Upper lobe of left lung (tissue), 4 donors: ENCODE measurements at regions not wholly inside any gene's neighbourhood (a gene's known extent, or its start where the extent isn't known, plus 50 kb on each side); places are given as distances from the start of the nearest gene placed in this dataset.

Experiments
- POLR2A ChIP-seq, 4 donors: fragments of 450-650 bp; IDR thresholded peaks; one replicate each; pipeline ENCODE4 v1.5.1; 2016 to 2017; ENCODE audit warnings: antibody characterized with exemption in 4 of 4, mild to moderate bottlenecking in 2 of 4
- TF ChIP-seq, protein P1 (sequence below), 6 experiments: fragments of 450-650 bp in 4 of 6; fragments of 200-600 bp in 2 of 6; sonication (generic) in 2 of 6; IDR thresholded peaks; one replicate each; pipeline ENCODE4 v1.5.1; 2016 to 2019; ENCODE audit warnings: antibody characterized with exemption in 6 of 6

DNA sequence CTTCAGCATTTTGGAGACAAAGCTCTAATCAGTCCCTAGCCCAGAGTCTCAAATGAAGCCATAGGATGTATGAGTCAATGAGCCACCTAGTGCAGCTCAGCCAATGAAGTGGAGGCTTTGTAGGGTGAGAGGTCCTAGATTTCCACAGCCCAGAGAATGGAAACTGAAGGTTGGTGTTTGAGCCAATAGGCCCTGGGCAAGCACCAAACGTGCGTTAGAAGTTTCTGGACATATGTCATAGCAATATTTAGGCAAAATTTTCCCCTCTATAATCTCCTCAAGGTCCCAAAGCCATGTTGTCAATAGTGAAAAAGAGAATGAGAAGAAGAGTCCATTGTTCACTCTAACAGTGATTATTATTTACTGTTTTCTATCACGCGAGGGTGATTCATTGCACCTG is 361.3 kb downstream of the PLPP3 start:
- TF ChIP-seq, protein P1, sequence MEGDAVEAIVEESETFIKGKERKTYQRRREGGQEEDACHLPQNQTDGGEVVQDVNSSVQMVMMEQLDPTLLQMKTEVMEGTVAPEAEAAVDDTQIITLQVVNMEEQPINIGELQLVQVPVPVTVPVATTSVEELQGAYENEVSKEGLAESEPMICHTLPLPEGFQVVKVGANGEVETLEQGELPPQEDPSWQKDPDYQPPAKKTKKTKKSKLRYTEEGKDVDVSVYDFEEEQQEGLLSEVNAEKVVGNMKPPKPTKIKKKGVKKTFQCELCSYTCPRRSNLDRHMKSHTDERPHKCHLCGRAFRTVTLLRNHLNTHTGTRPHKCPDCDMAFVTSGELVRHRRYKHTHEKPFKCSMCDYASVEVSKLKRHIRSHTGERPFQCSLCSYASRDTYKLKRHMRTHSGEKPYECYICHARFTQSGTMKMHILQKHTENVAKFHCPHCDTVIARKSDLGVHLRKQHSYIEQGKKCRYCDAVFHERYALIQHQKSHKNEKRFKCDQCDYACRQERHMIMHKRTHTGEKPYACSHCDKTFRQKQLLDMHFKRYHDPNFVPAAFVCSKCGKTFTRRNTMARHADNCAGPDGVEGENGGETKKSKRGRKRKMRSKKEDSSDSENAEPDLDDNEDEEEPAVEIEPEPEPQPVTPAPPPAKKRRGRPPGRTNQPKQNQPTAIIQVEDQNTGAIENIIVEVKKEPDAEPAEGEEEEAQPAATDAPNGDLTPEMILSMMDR (IDR thresholded peaks at IDR 0.05), result no peak
- TF ChIP-seq POLR2A (IDR thresholded peaks at IDR 0.05), result no peak
